ENCODE measurements at regions not wholly inside any gene's neighbourhood (a gene's known extent, or its start where the extent isn't known, plus 50 kb on each side); places are given as distances from the start of the nearest gene placed in this dataset.

DNA sequence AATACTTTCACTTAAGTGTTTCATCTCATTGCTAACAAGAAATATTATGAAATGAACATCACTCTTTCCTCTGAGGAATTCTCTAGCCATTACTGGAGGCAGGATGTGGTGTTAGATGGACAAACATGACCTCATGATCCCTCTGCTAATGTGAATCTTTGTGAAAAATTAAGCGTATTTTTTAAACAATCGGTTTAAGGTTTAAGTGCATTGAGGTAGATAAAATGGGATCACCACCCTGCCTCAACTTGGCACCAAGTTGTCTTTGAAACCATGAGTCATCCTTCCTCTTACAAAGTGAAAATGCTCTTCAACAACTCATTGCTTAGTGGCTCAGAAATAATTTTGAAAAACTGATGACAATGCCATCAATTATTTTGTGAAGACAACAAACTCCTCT is 76.0 kb upstream of the DCBLD2 start:
- Mint-ChIP-seq H3K4me1 (ENCODE audit: unreplicated experiment) (peaks cover 12% of the 10 kb centered on the region), H3K27me3 (ENCODE audit: unreplicated experiment) (peaks cover 4% of the 10 kb centered on the region), H3K36me3 (ENCODE audit: low read depth, unreplicated experiment) (no peaks in the 10 kb centered on the region), H3K27ac (ENCODE audit: unreplicated experiment) (no peak overlapping the region), H3K4me3 (ENCODE audit: unreplicated experiment) (no peak overlapping the region), H3K9me3 (ENCODE audit: unreplicated experiment) (no peaks in the 10 kb centered on the region)
- DNase-seq (ENCODE audit: low spot score), result no peak
- no peak for TF ChIP-seq CTCF (IDR thresholded peaks at IDR 0.05; ENCODE audit: unreplicated experiment)

DNA sequence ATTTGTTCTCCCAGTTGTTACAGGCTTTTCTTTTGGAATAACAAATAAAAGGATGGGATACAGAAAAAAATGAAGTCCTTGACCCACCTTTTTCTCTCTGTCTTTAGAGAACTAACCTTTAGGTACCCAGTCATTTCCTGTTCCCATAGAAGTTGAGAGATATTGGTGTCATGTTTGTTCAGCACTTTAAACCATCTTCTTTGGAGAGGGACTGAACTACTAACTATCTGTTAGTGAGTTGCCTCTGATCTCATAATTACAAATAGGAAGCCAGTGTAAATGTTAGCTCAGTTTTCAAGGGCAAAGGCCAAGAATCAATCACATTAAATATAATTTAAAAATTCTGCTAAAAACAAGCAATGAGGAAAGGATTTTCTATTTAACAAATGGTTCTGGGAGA is 72.9 kb upstream of the DCBLD2 start:
- Mint-ChIP-seq H3K9me3 (ENCODE audit: unreplicated experiment) (no peaks in the 10 kb centered on the region), H3K27ac (ENCODE audit: unreplicated experiment) (no peak overlapping the region), H3K36me3 (ENCODE audit: low read depth, unreplicated experiment) (no peaks in the 10 kb centered on the region), H3K27me3 (ENCODE audit: unreplicated experiment) (peaks cover 4% of the 10 kb centered on the region), H3K4me1 (ENCODE audit: unreplicated experiment) (no peaks in the 10 kb centered on the region), H3K4me3 (ENCODE audit: unreplicated experiment) (no peak overlapping the region)
- DNase-seq (ENCODE audit: low spot score), result no peak
- TF ChIP-seq CTCF (IDR thresholded peaks at IDR 0.05; ENCODE audit: unreplicated experiment), result no peak

DNA sequence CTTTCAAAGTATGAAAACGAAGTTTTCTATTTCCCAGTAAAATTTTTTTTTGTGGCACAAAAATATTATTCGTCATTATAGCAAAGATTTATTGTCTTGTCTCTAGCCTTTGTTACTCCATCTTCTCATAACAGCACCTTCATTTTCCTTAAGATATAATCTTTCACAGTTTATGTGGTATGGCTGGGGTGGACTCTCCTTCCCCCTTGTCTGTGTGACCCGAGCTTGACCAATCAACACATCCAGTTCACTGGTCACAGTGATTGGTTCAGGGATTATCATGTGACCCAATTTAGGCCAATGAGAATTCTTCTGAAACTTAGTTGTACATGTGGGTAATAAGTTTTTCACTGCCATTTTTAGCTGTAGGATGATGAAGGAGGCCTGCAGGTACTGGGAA is 71.2 kb upstream of the DCBLD2 start:
- Mint-ChIP-seq H3K9me3 (ENCODE audit: unreplicated experiment) (no peaks in the 10 kb centered on the region), H3K27ac (ENCODE audit: unreplicated experiment) (no peak overlapping the region), H3K4me3 (ENCODE audit: unreplicated experiment) (no peak overlapping the region), H3K27me3 (ENCODE audit: unreplicated experiment) (peaks cover 4% of the 10 kb centered on the region), H3K4me1 (ENCODE audit: unreplicated experiment) (no peaks in the 10 kb centered on the region), H3K36me3 (ENCODE audit: low read depth, unreplicated experiment) (no peaks in the 10 kb centered on the region)
- no peak for TF ChIP-seq CTCF (IDR thresholded peaks at IDR 0.05; ENCODE audit: unreplicated experiment)
- DNase-seq (ENCODE audit: low spot score), result no peak

- Mint-ChIP-seq H3K36me3 (ENCODE audit: low read depth, unreplicated experiment) (no peaks in the 10 kb centered on the region), H3K27ac (ENCODE audit: unreplicated experiment) (no peak overlapping the region), H3K4me3 (ENCODE audit: unreplicated experiment) (no peak overlapping the region), H3K9me3 (ENCODE audit: unreplicated experiment) (no peaks in the 10 kb centered on the region), H3K27me3 (ENCODE audit: unreplicated experiment) (peaks cover 4% of the 10 kb centered on the region), H3K4me1 (ENCODE audit: unreplicated experiment) (no peaks in the 10 kb centered on the region)
- no peak for DNase-seq (ENCODE audit: low spot score)
- TF ChIP-seq CTCF (IDR thresholded peaks at IDR 0.05; ENCODE audit: unreplicated experiment), result no peak
Measured at GRCh38 chr3:98972155-98972554, 70.7 kb upstream of the DCBLD2 start.

DNA sequence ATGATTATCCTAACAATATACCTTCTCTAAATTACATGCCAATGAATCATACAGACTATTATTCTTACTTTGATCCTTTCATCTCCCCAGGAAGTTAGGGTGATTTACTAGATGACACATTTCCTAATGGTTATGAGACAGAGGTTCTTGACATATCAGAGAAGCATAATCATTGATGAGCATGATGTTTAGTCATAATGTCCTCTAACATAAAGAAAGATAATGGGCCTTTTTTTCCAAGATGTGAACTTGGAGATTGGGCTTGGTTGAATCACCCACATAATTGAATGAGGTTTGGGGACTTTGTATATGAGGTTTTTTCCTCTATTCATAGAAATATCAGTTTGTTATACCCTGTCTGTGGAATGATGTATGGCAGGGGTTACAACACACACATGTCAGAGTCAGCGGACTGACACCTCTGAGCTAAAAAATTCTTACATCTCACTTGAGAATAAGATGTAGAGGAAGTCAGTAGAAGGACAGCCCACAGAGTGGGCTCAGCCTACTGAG is 69.7 kb upstream of the DCBLD2 start:
- Mint-ChIP-seq H3K9me3 (ENCODE audit: unreplicated experiment) (no peaks in the 10 kb centered on the region), H3K27me3 (ENCODE audit: unreplicated experiment) (peaks cover 4% of the 10 kb centered on the region), H3K27ac (ENCODE audit: unreplicated experiment) (no peak overlapping the region), H3K36me3 (ENCODE audit: low read depth, unreplicated experiment) (no peaks in the 10 kb centered on the region), H3K4me3 (ENCODE audit: unreplicated experiment) (no peak overlapping the region), H3K4me1 (ENCODE audit: unreplicated experiment) (no peaks in the 10 kb centered on the region)
- no peak for DNase-seq (ENCODE audit: low spot score)
- no peak for TF ChIP-seq CTCF (IDR thresholded peaks at IDR 0.05; ENCODE audit: unreplicated experiment)

Data from endothelial cell (in vitro differentiated cells).